Kidney capillary endothelial cell (primary cell): ENCODE measurements at regions not wholly inside any gene's neighbourhood (a gene's known extent, or its start where the extent isn't known, plus 50 kb on each side); places are given as distances from the start of the nearest gene placed in this dataset.
"Not testable (repeated sequence)": the region's sequence is repeated elsewhere in the genome, so short reads cannot be mapped to it uniquely, and the experiment has no call there.

Experiments
- DNase-seq: peaks from one replicate; pipeline ENCODE4 v3.0.0-alpha.2; 2018; ENCODE audit warnings: low spot score

DNA sequence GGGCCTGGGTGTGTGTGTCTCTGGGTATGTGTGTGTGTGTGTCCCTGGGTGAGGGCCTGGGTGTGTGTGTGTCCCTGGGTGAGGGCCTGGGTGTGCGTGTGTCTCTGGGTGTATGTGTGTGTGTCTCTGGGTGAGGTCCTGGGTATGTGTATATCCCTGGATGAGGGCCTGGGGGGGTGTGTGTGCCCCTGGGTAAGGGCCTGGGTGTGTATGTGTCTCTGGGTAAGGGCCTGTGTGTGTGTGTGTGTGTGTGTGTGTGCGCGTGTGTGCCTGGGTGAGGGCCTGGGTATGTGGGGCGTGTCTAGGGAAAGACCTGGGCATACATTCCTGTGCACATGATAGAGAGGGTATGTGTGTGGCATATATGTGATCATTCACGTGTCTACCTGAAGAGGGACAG is 155.1 kb upstream of the ZC3H12A start:
- DNase-seq, result no peak

DNA sequence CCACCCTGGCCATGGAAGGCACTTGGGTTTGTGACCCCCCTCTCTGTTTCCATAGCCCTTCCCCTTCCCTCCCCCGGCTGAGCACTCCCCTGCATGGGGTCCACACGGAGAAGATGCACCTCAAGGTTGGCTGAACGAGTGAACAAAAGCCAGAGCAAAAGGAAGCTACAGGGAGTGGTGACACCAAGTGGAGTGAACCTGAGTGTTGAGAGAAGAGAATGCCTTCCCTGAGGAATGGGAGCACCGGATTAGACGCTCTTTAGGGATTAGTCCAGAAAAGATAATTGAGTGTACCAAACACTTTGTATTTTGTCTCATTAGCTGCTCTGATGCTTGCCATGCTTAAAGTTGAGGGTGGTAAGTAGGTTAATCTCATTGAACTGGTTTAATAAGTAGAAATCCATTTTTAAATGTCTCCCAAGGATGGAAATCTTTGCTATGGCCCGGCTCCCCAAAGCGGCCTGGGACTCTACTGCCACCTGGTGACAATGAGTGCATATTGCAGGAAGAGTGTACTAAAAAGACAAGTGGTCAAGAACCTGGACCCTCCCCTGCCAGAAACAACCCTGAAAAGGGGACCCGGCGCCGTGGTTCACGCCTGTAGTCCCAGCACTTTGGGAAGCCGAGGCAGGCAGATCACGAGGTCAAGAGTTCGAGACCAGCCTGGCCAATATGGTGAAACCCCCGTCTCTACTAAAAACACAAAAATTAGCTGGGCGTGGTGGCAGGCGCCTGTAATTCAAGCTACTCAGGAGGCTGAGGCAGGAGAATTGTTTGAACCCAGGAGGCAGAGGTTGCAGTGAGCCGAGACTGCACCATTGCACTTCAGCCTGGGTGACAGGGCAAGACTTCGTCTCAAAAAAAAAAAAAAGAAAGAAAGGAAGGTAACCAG is 150.6 kb upstream of the ZC3H12A start:
- DNase-seq, result peak; percentile 20

DNA sequence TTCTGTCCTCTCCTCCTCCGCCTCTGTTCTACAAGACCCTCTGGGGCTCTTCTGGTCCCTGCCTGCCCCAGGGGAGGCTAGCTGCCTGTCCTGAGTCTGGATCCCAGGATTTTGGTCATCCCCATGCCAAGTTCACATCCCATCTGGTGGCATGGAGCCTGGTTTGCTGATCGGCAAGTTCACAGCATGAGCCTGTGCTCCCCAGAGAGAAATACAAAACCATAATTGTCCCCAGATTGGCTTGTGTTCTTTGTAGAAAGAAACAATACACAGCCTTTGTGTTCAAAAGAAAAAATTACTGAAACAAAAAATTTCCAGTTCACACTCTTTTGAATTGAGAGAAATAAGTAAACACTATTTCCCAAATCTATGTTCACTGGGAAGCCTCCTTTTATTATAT is 149.4 kb upstream of the ZC3H12A start:
- DNase-seq, result no peak

DNA sequence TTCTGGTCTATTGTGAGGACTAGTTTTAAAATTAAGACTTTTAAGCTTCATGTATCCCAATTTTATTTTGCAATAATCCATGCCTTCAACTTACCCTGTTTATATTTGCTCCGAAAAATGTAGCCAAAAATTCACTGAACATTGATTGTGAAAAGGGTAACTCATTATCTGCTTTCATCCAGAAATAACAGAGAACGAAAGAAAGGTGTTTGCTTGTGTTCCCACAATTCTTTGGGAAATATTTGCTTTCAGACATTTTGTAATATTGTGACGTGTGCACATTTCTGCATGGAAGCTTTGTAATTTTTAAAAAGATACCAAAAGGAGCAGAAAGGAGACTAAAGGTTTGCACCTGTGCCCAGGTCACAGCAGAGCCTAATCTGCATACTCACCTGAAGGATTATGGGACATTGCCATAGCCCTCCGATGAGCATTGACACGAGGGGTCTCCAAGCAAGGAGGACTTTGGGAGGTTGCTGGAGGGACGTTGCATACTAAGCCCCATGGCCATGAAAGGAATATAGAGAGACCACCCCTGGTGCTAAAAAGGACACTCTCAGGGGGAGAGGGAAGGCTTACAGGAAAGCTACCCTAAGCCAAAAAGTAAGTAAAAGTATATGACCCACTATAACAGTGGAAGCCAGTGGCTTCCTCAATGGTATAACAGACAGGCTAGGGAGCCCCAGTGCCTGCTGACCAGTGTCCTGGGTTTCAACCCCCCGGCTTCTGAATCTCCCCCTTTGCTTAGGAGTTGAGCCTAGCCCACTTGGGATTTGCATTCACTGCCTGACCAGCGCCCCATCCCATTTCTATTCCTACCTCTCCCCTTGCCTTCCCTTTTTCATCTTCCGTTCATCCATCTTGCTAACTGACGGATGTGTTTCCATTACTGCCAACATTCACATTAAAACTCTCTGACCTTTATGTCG is 148.6 kb upstream of the ZC3H12A start:
- DNase-seq, result no peak

DNA sequence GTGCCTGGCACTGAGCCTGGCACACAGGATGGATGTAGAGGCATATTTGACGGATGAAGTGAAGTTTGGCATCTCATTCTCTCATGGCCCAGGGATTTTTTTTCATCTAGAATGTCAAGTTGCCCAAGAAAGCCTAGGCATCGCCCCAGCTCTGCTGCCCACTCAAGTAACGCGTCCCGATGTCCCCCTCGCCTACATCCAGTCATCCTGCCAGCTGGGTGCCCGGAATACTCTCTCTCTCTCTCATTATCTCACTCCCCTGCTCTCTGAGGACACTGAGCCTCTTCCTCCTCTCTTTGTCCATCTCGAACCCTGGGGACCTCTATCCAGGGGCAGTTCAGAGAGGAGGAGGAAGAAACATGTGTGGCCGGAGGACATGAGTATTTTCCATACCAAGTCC is 142.3 kb upstream of the ZC3H12A start:
- no peak for DNase-seq

DNA sequence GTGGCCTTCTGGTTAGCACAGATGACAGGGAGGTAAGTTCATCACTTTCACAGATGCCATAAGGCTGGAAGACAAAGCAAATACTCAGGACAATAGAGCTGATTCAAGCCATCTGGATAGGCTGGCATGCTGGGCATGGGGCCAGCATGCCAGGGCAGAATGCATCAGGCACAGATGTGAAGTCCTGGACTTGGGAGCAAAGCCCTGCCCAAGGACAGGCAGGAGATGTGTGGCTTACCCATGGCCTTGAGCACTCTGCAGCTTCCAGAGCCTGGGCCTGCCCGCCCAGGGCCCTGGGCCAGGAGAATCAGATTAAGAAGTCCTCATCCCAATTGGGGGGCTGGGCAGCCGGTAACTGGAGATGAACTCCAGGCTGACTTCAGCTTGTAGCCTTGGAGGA is 135.7 kb upstream of the ZC3H12A start:
- DNase-seq, result no peak

DNA sequence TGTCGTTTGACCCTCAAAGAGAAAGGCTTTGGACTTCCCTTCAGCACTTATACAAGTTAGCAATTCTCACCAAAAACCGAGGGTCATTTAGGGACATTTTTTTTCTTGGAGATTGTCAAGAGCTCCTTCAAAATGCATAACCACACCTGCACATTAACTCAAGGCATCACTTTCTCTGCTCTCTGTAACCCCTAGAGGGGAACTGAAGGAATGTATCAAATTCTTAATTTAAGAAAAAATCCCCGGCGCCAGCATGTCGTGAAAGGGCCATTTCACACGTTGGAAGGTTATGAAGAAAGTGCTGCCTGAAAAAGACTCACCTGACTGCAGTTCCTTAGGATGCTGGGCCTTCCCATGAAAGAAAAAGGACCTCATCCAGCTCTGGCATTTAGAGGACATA is 131.6 kb upstream of the ZC3H12A start:
- DNase-seq, result no peak

DNA sequence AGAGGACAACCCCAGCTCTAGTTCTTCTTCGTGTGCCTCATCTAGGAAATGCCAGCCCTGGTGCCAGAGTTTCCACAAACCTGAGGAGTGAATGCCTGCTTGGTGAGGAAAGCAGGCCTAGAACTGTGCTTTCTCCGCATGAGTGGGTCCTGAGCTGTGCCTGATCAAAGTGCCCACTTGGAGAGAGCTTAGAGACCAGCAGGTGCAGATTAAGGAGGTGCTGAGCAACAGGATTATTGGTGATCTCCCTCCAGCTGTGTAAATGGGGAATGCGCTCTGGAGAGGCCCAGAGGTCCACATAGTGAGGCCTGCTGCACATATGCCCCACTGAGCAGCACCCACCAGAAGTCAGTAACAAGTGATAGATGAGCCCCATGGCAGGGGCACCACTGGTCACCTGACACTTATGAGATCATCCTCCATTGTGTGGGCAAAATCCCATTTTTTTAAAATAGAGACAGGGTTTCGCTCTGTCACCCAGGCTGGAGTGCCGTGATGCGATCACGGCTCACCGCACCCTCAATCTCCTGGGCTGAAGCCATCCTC is 127.2 kb upstream of the ZC3H12A start:
- DNase-seq, result no peak

DNA sequence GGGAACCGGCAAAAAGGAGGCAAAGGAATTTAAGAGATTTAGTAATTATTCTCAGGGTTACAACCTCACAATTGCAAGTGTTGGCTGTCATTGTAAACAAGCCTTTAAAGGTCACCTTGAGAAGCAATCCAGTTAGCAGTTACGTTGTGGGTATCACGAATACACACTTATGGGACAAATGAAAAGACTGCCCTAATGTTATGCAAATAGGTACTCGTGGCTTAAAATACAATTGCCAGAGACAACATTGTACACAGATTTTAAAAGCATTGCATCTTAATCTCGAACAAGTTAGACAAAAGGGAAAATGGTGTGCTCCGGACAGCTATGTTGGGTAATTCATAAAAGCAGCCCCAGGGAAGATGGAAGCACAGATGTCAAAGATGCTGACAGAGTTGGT is 120.5 kb upstream of the ZC3H12A start:
- no peak for DNase-seq

DNA sequence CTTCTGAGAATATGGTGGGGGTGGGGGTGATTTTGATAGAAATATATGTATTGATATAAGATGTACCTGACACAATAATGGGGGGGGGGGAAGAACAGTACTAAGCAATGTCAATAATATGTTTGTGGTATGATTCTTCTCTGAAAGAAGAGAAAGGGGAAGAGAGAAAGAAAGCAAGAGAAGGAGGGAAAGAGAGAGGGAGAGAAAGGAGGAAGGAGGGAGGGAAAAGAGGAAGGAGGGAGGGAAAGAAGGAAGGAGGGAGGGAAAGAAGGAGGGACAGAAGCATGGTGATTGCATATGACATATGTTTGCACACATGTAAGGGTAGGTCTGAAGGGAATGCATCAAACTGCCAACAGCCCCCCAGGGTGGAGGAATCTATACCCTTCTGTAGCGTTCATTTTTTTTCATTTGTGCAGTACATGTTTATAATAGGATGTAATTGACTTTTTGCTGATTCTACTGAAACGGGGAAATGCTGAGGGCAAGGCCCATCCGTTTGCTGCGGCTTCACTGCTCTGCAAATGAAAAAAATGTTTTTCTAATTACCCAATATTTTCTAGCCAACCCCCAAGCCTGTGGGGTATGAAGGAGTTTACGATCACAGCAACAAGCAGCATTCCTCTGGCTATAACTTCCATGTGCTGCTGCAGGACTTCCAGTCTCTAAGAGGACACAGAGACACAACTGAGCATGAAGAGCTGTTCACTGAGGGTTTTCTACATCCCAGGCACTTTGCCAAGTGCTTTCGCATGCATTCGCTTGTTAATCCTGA is 119.3 kb upstream of the ZC3H12A start:
- DNase-seq, result no peak

DNA sequence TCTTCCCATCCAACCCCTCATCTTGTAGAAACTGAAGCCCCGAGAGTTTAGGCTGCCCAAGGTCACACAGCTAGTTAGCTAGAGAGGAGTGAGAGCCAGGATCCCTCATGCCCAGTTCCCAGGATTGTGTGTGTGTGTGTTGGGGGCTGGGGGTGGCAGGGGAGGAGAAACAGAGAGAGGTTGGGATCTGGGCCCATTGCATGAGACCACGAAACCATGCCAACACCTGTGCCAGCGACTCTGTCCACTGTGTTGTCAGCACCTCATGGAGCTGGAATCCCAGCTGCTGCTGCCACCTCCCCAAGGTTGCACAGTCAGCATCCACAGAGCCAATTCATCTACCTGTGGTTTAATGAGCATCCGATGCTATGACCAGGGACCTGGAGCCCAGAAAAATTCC is 115.4 kb upstream of the ZC3H12A start:
- DNase-seq, result no peak

DNA sequence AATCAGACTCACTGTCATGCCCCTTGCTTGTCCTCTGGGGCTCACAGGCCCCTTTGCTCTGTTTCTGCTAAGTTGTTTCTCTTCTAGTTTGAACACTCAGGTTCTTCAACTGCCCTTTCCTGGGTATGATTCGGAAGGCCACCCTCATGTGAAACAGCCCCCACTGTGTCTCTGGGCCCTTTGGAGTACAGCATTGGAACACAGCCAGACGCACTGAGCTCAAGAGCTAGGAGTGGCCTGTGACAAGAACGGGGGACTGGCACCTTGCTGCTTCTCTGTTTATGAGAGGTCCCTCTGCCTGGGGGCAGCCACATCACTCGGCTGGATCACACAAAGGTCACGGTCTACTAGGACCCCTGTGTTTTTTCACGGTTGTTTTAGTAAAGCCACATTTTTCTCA is 114.4 kb upstream of the ZC3H12A start:
- no peak for DNase-seq

DNA sequence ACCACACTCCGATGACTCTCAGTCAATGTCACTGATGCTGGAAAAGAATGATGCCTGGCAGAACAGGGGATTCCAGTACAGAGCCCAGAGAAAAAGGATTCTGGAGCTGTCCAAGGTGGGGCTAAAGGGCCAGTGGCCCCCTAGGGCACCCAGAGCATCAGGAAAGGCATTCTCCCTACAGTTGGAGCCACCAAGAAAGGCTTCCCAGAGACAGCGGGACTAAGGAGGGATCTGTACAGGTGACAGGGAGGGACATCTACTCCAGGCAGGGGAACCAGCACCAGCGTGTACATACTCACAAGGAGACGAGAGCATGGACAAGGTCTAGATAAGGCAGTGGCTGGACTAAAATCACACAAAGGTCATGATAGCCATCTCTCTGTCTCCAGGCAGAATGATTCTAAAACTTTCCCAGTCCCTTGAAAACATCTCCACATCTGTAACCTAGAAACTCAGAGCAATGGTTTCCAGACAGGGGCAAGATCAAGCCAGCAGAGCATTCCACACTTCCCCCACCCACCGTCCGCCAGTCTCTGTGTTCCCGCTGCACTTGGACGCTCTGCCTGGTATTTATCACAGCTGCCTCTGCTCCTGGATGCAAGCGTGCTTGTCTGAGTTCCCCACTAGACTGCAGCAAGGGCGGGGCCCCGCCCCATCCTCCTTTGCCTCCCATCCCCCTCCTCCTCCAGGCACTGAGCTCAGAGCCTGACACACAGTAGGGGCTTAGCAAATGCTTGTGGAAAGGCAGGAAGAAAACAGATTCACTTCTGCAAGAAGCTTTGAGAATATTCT is 111.6 kb upstream of the ZC3H12A start:
- no peak for DNase-seq

DNA sequence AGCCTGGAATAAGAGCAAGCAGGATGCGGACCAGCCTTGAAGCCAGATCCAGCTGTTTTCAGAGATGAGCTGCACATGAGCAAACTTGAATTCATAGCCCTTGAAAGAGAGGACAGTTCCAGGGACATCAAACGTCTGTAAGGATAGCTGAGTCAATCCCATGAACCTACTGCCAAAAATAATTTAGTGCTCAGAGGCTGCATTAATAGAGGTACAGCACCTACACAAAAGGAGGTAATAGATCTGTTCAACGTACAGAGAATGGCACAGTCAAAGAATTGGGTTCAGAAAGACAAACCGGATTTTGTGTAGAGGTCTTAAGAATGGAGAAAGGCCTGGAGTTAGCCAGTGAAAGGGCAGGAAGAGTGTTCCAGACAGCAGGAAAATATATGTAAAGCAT is 110.8 kb upstream of the ZC3H12A start:
- no peak for DNase-seq

DNA sequence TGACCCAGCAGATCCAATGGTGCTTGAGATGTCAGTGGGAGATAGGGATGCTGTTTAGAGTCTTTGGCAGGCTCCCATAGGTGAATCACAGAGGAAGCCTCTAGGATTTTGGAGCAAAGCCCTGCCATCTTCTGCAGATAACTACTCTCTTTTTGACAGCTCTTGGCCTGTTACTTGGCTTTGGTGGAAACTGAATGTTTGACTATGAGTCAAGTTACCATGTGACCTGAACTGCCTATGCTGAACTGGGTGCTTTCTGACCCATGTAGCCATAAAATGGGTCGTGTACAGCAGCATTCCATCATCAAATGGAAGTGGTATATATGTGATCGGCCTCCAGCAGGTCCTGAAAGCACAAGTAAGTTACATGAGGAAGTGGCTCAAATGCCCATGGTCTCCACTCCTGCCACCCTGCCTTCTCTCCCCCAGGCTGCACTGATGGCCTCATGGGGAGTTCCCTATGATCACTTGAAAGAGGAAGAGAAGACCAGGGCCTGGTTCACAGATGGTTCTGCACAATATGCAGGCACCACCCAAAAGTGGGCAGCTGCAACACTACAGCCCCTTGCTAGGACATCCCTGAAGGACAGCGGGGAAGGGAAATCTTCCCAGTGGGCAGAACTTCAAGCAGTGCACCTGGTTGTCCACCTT is 105.6 kb upstream of the ZC3H12A start:
- DNase-seq, result not testable (repeated sequence)

DNA sequence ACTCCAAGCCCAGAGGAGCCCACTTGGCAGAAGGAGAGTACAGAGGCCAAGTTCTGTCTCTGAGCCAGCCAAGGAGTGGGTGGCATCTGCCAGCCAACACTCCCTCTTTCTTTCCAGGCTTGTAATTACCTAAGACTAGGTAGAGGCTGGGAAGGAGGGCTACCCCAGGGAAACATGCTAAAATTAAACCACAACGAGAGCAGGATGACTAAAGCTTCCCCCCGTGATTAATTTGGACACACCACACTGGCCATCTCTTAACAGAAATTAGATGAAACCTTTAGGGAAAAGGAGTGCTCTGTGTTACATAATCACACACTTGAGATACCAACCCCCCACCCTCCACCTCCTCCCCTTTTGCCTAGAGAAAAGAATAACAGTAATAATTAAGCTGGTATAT is 102.1 kb upstream of the ZC3H12A start:
- DNase-seq, result no peak

DNA sequence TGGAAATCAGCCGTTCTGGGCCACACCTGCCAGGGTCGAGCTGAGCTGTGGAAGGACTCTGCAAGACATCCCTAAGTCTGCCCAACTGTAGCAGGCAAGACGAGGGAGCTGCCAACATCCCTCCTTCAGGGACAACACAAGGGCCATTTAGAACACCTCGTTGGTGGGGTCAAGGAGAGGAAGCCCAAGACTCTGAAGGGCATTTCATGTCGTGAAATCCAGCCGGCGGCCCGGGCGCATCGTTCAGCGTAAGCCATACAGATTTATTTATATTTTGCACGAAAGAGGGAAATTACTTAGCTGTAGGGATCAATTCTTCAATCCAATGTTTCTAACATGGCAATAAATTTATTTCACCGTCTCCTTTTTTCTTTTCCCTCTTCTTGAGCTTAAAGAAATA is 101.7 kb upstream of the ZC3H12A start:
- no peak for DNase-seq

DNA sequence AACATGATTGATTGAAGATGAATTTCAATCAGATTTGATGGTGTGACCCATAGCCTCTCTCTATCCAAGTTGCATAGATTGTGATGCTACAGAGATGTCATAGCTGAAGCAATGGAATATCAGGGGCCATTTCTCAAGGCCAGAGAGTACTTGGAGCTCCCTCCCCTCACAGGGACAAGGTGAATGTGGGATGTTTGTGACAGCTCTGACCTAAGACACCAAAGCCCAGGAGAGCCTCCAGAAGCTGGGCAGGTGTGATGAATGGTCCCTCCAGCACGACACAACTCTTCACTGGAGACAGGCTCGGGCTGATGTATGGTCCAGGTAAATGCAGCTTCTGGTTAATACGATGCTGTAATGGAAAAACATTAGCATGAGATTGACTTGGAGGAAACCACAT is 101.0 kb upstream of the ZC3H12A start:
- DNase-seq, result no peak

DNA sequence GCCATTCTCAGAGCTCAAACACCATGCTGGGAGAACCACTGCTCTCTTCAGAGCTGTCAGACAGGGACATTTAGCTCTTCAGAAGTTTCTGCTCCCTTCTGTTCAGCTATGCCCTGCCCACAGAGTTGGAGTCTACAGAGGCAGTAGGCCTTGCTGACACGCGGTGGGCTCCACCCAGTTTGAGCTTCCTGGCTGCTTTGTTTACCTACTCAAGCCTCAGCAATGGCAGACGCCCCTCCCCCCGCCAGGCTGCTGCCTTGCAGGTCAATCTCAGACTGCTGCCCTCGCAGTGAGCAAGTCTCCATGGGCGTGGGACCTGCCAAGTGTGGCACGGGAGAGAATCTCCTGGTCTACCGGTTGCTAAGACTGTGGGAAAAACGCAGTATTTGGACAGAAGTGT is 93.8 kb upstream of the ZC3H12A start:
- not testable (repeated sequence) for DNase-seq

DNA sequence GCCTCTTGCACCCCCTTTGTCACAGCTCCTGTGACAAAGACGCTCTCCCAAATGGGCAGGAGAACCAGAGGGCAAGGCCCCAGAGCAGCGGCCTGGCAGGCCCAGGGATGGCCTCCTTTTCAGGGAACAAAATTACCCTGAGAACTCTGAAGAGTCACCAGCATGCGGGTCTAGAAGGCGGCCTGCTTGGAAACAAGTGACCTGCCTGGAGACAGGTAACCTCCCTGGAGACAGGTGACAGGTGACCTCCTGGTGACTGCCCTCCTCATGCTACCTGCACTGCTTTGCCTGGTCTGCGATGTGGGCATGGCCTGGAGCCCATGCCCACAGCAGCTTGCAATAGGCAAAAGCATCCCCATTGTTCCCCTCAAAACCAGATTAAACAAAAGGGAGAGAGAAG is 86.5 kb upstream of the ZC3H12A start:
- DNase-seq, result no peak

DNA sequence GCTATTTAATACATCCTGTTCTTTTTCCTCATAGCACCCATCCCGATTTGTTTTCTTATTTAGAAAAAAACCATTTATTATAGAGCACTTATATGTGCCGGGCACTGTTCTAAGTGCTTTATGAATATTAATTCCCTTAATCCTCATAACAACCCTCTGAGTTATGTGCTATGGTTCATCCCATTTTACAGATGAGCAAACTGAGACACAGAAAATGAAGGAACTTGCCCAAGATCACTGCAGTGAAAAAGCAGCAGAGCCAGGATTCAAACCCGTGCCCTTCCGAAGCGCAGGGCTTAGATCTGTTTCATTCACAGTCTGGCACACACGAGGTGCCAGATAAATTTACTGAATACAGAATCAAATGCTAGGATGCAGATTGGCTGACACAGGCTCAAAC is 85.1 kb upstream of the ZC3H12A start:
- DNase-seq, result no peak
